K562 (cell line): ENCODE measurements at regions not wholly inside any gene's neighbourhood (a gene's known extent, or its start where the extent isn't known, plus 50 kb on each side); places are given as distances from the start of the nearest gene placed in this dataset.

Experiments used
- ATAC-seq: fragments of 200-7000 bp; cut with Tn5 transposase; 3 replicates; pipeline ENCODE4 v1.9.1; 2020; ENCODE audit warnings: moderate library complexity
- BruUV-seq: library from RNA; stranded (reverse); fragments of 400-500 nt; replicated peaks from 2 replicates; lab custom pipeline; 2021; lab: Mats Ljungman, UMichigan
- CTCF ChIA-PET: fragments of 300-600 bp; formaldehyde crosslinking; extraction: SDS; loops from one replicate; lab custom pipeline; 2021; ENCODE audit warnings: low intra/inter-chr PET ratio; lab: Yijun Ruan, JAX
- POLR2A ChIA-PET: fragments of 300-600, 350-650 bp; sonication (Branson Sonifier 250); formaldehyde crosslinking; extraction: SDS; loops from one replicate; lab custom pipeline; 2021; ENCODE audit warnings: antibody characterized with exemption, inconsistent platforms; lab: Yijun Ruan, JAX
- DNase-seq, 4 experiments: peaks; one replicate each; pipeline versions ENCODE4 v3.0.0 to v3.0.0-alpha.2; 2011 to 2018; ENCODE audit warnings: low spot score in 3 of 4, mixed read lengths in 3 of 4; ENCODE audit errors: extremely low read depth in 1 of 4
- FAIRE-seq: peaks from 2 replicates; lab custom pipeline; 2011; peaks lifted over from hg19 to GRCh38; lab: Jason Lieb, UNC
- H2AFZ ChIP-seq: 2 replicates; pipeline ENCODE4 v1.6.0; 2011; ENCODE audit warnings: low read depth, low read length, control low read depth, inconsistent platforms
- H3K27ac ChIP-seq: fragments of 200-600 bp; 3 replicates; pipeline ENCODE4 v1.8.0; 2011; ENCODE audit warnings: low read depth, mild to moderate bottlenecking, control low read depth, inconsistent platforms, low read length, moderate library complexity, mixed read lengths; ENCODE audit errors: extremely low read depth
- H3K27me3 ChIP-seq, 2 experiments: fragments of 300-600 bp in 1 of 2; 2 replicates in 1 of 2; 3 replicates in 1 of 2; pipeline versions ENCODE4 v1.6.0 to v1.8.0; 2011; ENCODE audit warnings: inconsistent platforms in 2 of 2, low read length in 2 of 2, mild to moderate bottlenecking in 1 of 2, mixed read lengths in 1 of 2, moderate library complexity in 1 of 2; ENCODE audit not compliant: control insufficient read depth in 2 of 2, insufficient read depth in 2 of 2
- H3K36me3 ChIP-seq: fragments of 300-600 bp; 3 replicates; pipeline ENCODE4 v1.8.0; 2011; ENCODE audit warnings: mild to moderate bottlenecking, low read length, inconsistent platforms; ENCODE audit not compliant: control insufficient read depth, insufficient read depth
- H3K4me1 ChIP-seq, 2 experiments: fragments of 200-600 bp in 1 of 2; replicated peaks in 1 of 2; 2 replicates in 1 of 2; 3 replicates in 1 of 2; pipeline versions ENCODE4 v1.5.1 to v1.8.0; 2011; ENCODE audit warnings: inconsistent platforms in 2 of 2, low read length in 2 of 2, mild to moderate bottlenecking in 1 of 2, mixed read lengths in 1 of 2, moderate library complexity in 1 of 2; ENCODE audit not compliant: control insufficient read depth in 2 of 2, insufficient read depth in 2 of 2
- H3K4me2 ChIP-seq: 2 replicates; pipeline ENCODE4 v1.6.1; 2011; ENCODE audit warnings: low read length, control low read depth, inconsistent platforms, mixed read lengths; ENCODE audit not compliant: insufficient read depth
- H3K4me3 ChIP-seq: fragments of 200-600 bp; sonication (generic), shearing (Covaris generic); 2 replicates; pipeline ENCODE4 v1.5.1; 2016; ENCODE audit warnings: control low read depth, inconsistent platforms
- H3K79me2 ChIP-seq: fragments of 200-600 bp; 3 replicates; pipeline ENCODE4 v1.8.0; 2011; ENCODE audit warnings: low read length, inconsistent platforms; ENCODE audit not compliant: control insufficient read depth, insufficient read depth
- H3K9ac ChIP-seq, 2 experiments: 2 replicates each; pipeline versions ENCODE4 v1.6.0 to v1.6.1; 2011; ENCODE audit warnings: low read depth in 2 of 2, low read length in 2 of 2, control low read depth in 1 of 2, inconsistent platforms in 1 of 2, mild to moderate bottlenecking in 1 of 2, mixed read lengths in 1 of 2; ENCODE audit not compliant: insufficient read depth in 1 of 2
- H3K9me1 ChIP-seq: one replicate; pipeline ENCODE4 v1.6.0; 2011; ENCODE audit warnings: inconsistent platforms, mild to moderate bottlenecking, low read length, moderate library complexity; ENCODE audit not compliant: control insufficient read depth, insufficient read depth
- H3K9me3 ChIP-seq: replicated peaks from 2 replicates; pipeline ENCODE4 v1.5.1; 2011; ENCODE audit warnings: low read depth, low read length, inconsistent platforms; ENCODE audit not compliant: control insufficient read depth, insufficient read depth
- H4K20me1 ChIP-seq: replicated peaks from 2 replicates; pipeline ENCODE4 v1.6.1; 2011; ENCODE audit warnings: low read length, inconsistent platforms, mixed read lengths; ENCODE audit not compliant: control insufficient read depth, insufficient read depth
- ETS2 ChIP-seq: IDR thresholded peaks from 2 replicates; pipeline ENCODE4 v1.6.1; 2016; ENCODE audit warnings: borderline replicate concordance, missing genetic modification characterization, mild to moderate bottlenecking, moderate library complexity, missing compliant biosample characterization; ENCODE audit not compliant: poor library complexity, severe bottlenecking
- TEAD2 ChIP-seq: fragments of 450-650 bp; IDR thresholded peaks from 2 replicates; pipeline ENCODE4 v1.6.1; 2016; ENCODE audit warnings: missing genetic modification characterization, control low read depth, missing compliant biosample characterization
- UBTF ChIP-seq, 2 experiments: IDR thresholded peaks; 2 replicates each; pipeline ENCODE4 v1.6.1; 2012; ENCODE audit warnings: improper control_type of control experiment in 2 of 2, low read depth in 2 of 2, low read length in 2 of 2, borderline replicate concordance in 1 of 2
- ZNF133 ChIP-seq: fragments of 250-450 bp; sonication (Bioruptor Pico); IDR thresholded peaks from 2 replicates; pipeline ENCODE4 v1.4.0; 2020; ENCODE audit warnings: mild to moderate bottlenecking
- WGBS: fragments of 100-300 bp; shearing (Covaris generic); methylation state at CpG from one replicate; pipeline ENCODE4 v1.1.6; 2016; ENCODE audit warnings: low coverage, mixed read lengths; ENCODE audit not compliant: insufficient coverage; ENCODE audit errors: missing lambda C conversion rate; 5-methylcytosine and 5-hydroxymethylcytosine counted together
- in situ Hi-C: fragments of 300-500 bp; cut with MboI; formaldehyde crosslinking; loops from 4 replicates; pipeline ENCODE4 v1.15.0; 2018; ENCODE audit warnings: inconsistent platforms, mixed read lengths
- intact Hi-C: fragments of 100-400 bp; cut with micrococcal nuclease; formaldehyde crosslinking; loops from 2 replicates; pipeline ENCODE4 v1.14.2; 2022

- Histone ChIP-seq H2AFZ (no peak overlapping the region), H4K20me1 (no peaks in the 10 kb centered on the region), H3K9me3 (no peaks in the 10 kb centered on the region)
- no peak for FAIRE-seq
- intact Hi-C loops: no loop called here
- TF ChIP-seq TEAD2 (tag) (no peak), UBTF (IDR thresholded peaks at IDR 0.05; ENCODE audit: borderline replicate concordance in 1 of 2, low read depth in 2 of 2, low read length in 2 of 2) (no peak), ETS2 (no peak), ZNF133 (CRISPR knock-in tag) (no peak)
- TF ChIP-seq, all 486 proteins: peak for 0
- Histone ChIP-seq H3K4me2 (no peak overlapping the region), H3K9me1 (no peaks in the 10 kb centered on the region), H3K9ac (no peak overlapping the region), H3K27ac (no peak overlapping the region), H3K4me1 (no peaks in the 10 kb centered on the region), H3K4me3 (no peak overlapping the region), H3K27me3 (no peaks in the 10 kb centered on the region), H3K79me2 (no peaks in the 10 kb centered on the region), H3K36me3 (no peaks in the 10 kb centered on the region)
- WGBS: 0% methylated on average over 4 of the region's 4 CpGs
- ChIA-PET POLR2A (no interaction called here), CTCF (no interaction called here)
- in situ Hi-C loops: no loop called here
- BruUV-seq: no TSS peak
- ATAC-seq: no peak
- no peak for DNase-seq
Observed at GRCh38 chr19:31085125-31085524, 264.1 kb downstream of the TSHZ3 start.
